HEK293 (cell line): ENCODE measurements at regions not wholly inside any gene's neighbourhood (a gene's known extent, or its start where the extent isn't known, plus 50 kb on each side); places are given as distances from the start of the nearest gene placed in this dataset.

ENCODE experiments used
- CTCF ChIA-PET: fragments of 350-600 bp; formaldehyde crosslinking; extraction: SDS; loops from one replicate; lab custom pipeline; 2021; ENCODE audit warnings: antibody characterized with exemption; lab: Yijun Ruan, JAX
- POLR2A ChIA-PET: fragments of 300-600 bp; formaldehyde crosslinking; extraction: SDS; loops from one replicate; lab custom pipeline; 2020; ENCODE audit warnings: antibody characterized with exemption, inconsistent platforms; lab: Yijun Ruan, JAX
- H3K27ac ChIP-seq: fragments of 200-500 bp; sonication (Bioruptor generic); 2 replicates; pipeline ENCODE4 v1.5.1; 2014; ENCODE audit warnings: low read depth, low read length, control low read depth, inconsistent platforms; ENCODE audit errors: extremely low read depth
- H3K36me3 ChIP-seq, 2 experiments: fragments of 200-500 bp in 1 of 2; sonication (Bioruptor generic) in 1 of 2; 1 replicate in 1 of 2; 2 replicates in 1 of 2; pipeline ENCODE4 v1.5.1; 2014 to 2017; ENCODE audit warnings: inconsistent platforms in 2 of 2, low read length in 2 of 2; ENCODE audit not compliant: control insufficient read depth in 2 of 2, insufficient read depth in 1 of 2
- H3K4me1 ChIP-seq: fragments of 200-500 bp; sonication (Bioruptor generic); 2 replicates; pipeline ENCODE4 v1.5.1; 2014; ENCODE audit warnings: mild to moderate bottlenecking, low read length, inconsistent platforms; ENCODE audit not compliant: control insufficient read depth, insufficient read depth
- H3K4me3 ChIP-seq: 2 replicates; pipeline ENCODE4 v1.5.1; 2011; ENCODE audit warnings: low read depth, mild to moderate bottlenecking, control low read depth, low read length, moderate library complexity
- H3K9me3 ChIP-seq: fragments of 200-500 bp; sonication (Bioruptor generic); 2 replicates; pipeline ENCODE4 v1.5.1; 2014; ENCODE audit warnings: low read depth, low read length, inconsistent platforms; ENCODE audit not compliant: control insufficient read depth, insufficient read depth
- GLIS1 ChIP-seq: fragments of 450-650 bp; formaldehyde crosslinking; IDR thresholded peaks from 2 replicates; pipeline ENCODE4 v1.5.1; 2016; ENCODE audit warnings: missing biosample characterization, missing genetic modification characterization
- INSM2 ChIP-seq: fragments of 450-650 bp; formaldehyde crosslinking; IDR thresholded peaks from 2 replicates; pipeline ENCODE4 v1.5.1; 2016; ENCODE audit warnings: missing biosample characterization, missing genetic modification characterization
- KLF9 ChIP-seq: fragments of 450-650 bp; formaldehyde crosslinking; IDR thresholded peaks from 2 replicates; pipeline ENCODE4 v1.5.1; 2016; ENCODE audit warnings: missing biosample characterization, missing genetic modification characterization, low read depth
- OSR2 ChIP-seq: fragments of 450-650 bp; formaldehyde crosslinking; IDR thresholded peaks from 2 replicates; pipeline ENCODE4 v1.5.1; 2016; ENCODE audit warnings: missing biosample characterization, missing genetic modification characterization
- PRDM10 ChIP-seq: fragments of 450-650 bp; formaldehyde crosslinking; IDR thresholded peaks from 2 replicates; pipeline ENCODE4 v1.5.1; 2016; ENCODE audit warnings: missing biosample characterization, missing genetic modification characterization
- REST ChIP-seq: fragments of 450-650 bp; formaldehyde crosslinking; IDR thresholded peaks from 2 replicates; pipeline ENCODE4 v1.5.1; 2016; ENCODE audit warnings: missing biosample characterization, missing genetic modification characterization
- SP3 ChIP-seq: fragments of 450-650 bp; formaldehyde crosslinking; IDR thresholded peaks from 2 replicates; pipeline ENCODE4 v1.5.1; 2016; ENCODE audit warnings: missing biosample characterization, missing genetic modification characterization
- SP7 ChIP-seq: fragments of 450-650 bp; formaldehyde crosslinking; IDR thresholded peaks from 2 replicates; pipeline ENCODE4 v1.5.1; 2016; ENCODE audit warnings: missing biosample characterization, missing genetic modification characterization
- YY1 ChIP-seq: fragments of 450-650 bp; formaldehyde crosslinking; IDR thresholded peaks from 2 replicates; pipeline ENCODE4 v1.5.1; 2018; ENCODE audit warnings: missing biosample characterization, missing genetic modification characterization
- ZNF138 ChIP-seq: fragments of 450-650 bp; formaldehyde crosslinking; IDR thresholded peaks from 2 replicates; pipeline ENCODE4 v1.5.1; 2016; ENCODE audit warnings: missing biosample characterization, missing genetic modification characterization, borderline replicate concordance
- ZNF2 ChIP-seq: fragments of 450-650 bp; formaldehyde crosslinking; IDR thresholded peaks from 2 replicates; pipeline ENCODE4 v1.5.1; 2016; ENCODE audit warnings: missing biosample characterization, missing genetic modification characterization
- ZNF398 ChIP-seq: fragments of 450-650 bp; formaldehyde crosslinking; IDR thresholded peaks from 2 replicates; pipeline ENCODE4 v1.5.1; 2017; ENCODE audit warnings: missing biosample characterization, missing genetic modification characterization
- ZNF433 ChIP-seq: fragments of 450-650 bp; formaldehyde crosslinking; IDR thresholded peaks from 2 replicates; pipeline ENCODE4 v1.5.1; 2016; ENCODE audit warnings: missing biosample characterization, missing genetic modification characterization, low read depth
- ZNF501 ChIP-seq: fragments of 450-650 bp; formaldehyde crosslinking; IDR thresholded peaks from 2 replicates; pipeline ENCODE4 v1.5.1; 2016; ENCODE audit warnings: missing biosample characterization, missing genetic modification characterization
- ZNF510 ChIP-seq: fragments of 450-650 bp; formaldehyde crosslinking; IDR thresholded peaks from 2 replicates; pipeline ENCODE4 v1.5.1; 2018; ENCODE audit warnings: mild to moderate bottlenecking, missing genetic modification characterization, missing biosample characterization; ENCODE audit not compliant: insufficient replicate concordance
- ZNF544 ChIP-seq: fragments of 450-650 bp; formaldehyde crosslinking; IDR thresholded peaks from 2 replicates; pipeline ENCODE4 v1.5.0; 2017; ENCODE audit warnings: missing biosample characterization, missing genetic modification characterization
- ZNF660 ChIP-seq: fragments of 450-650 bp; IDR thresholded peaks from 2 replicates; pipeline ENCODE4 v1.5.1; 2018; ENCODE audit warnings: missing biosample characterization, mild to moderate bottlenecking, missing genetic modification characterization
- ZNF704 ChIP-seq: fragments of 450-650 bp; formaldehyde crosslinking; IDR thresholded peaks from 2 replicates; pipeline ENCODE4 v1.5.1; 2016; ENCODE audit warnings: missing biosample characterization, missing genetic modification characterization
- ZNF776 ChIP-seq: fragments of 450-650 bp; formaldehyde crosslinking; IDR thresholded peaks from 2 replicates; pipeline ENCODE4 v1.5.0; 2017; ENCODE audit warnings: missing biosample characterization, missing genetic modification characterization, borderline replicate concordance

- TF ChIP-seq ZNF704 (tag by site-specific recombination): no peak
- TF ChIP-seq INSM2 (tag by site-specific recombination): no peak
- no peak for TF ChIP-seq ZNF398 (tag by site-specific recombination)
- no peak for TF ChIP-seq REST (tag by site-specific recombination)
- TF ChIP-seq ZNF2 (tag by site-specific recombination): no peak
Measured at GRCh38 chr14:62431496-62431895, 613.8 kb downstream of the KCNH5 start (continued).

- ChIA-PET POLR2A (no interaction called here), CTCF (no interaction called here)
- H3K36me3 ChIP-seq: no peaks in the 10 kb centered on the region
- H3K27ac ChIP-seq: no peak overlapping the region
- TF ChIP-seq ZNF510 (tag by site-specific recombination) (no peak), GLIS1 (tag by site-specific recombination) (no peak), SP3 (tag by site-specific recombination) (no peak), KLF9 (no peak), ZNF660 (tag by site-specific recombination) (no peak), ZNF433 (tag by site-specific recombination) (no peak), ZNF501 (tag by site-specific recombination) (no peak), PRDM10 (tag by site-specific recombination) (no peak), YY1 (tag by site-specific recombination) (no peak), ZNF776 (tag by site-specific recombination) (no peak), SP7 (tag by site-specific recombination) (no peak), OSR2 (tag by site-specific recombination) (no peak), ZNF138 (tag by site-specific recombination) (no peak), ZNF544 (tag by site-specific recombination) (no peak)
- no peak overlapping the region for H3K4me3 ChIP-seq
- H3K4me1 ChIP-seq: no peaks in the 10 kb centered on the region
- no peaks in the 10 kb centered on the region for H3K9me3 ChIP-seq
Measured at GRCh38 chr14:62432955-62433354, 612.3 kb downstream of the KCNH5 start.
